ENCODE measurements at regions not wholly inside any gene's neighbourhood (a gene's known extent, or its start where the extent isn't known, plus 50 kb on each side); places are given as distances from the start of the nearest gene placed in this dataset.

DNA sequence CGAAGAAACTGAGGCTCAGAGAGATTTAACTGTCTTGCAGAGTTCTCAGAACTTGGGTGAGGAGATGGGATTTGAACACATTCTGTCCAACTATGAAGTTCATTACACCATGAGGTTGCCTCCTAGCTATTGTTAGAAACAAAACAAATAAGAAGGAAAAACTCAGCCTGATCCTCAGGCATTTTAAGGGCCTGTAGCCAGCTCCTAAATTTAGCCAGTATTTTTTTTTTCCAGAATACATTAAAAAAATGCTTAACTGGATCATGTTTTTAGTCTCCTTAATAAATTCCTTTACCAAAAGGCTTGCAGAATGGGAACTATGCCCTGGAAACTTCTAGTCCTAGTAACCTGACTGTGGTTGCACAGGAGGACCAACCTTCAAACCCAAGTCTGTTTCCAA, 212.0 kb downstream of the CSNK2A3 start:
- DNase-seq = no peak

DNA sequence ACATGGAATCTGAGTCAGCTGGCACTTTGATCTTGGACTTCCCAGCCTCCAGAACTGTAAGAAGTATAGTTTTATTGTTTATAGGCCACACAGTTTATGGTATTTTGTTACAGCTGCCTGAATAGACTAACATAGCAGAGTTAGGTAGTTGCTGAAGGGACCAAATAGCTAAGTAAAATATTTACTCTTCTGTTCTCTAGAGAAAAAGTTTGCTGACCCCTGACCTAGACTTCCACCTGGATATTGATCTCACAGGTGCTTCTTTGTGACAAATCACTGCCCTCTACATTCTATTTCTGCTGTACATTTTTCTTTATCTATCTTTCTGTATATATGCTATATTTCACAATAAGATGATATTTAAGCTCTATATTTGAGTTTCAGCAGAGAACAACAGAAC, 212.5 kb downstream of the CSNK2A3 start:
- no peak for DNase-seq

DNA sequence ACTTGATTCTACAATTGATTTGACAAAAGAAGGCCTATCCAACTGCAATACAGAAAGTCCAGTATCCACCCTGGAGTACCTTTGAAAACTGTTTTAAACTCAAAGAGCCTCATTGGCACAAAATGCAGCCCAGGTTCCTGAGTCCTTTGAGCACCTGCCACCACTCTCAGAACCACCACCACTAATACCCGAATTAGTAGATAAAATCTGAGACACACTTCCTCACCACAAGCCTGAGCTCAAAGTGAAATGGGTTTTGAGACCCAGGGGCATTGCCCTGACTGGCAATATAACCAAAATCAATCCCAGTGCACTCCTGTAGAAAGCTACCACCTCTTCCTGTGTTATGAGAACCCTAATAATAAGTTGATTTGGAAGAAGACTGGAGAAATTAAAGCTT, 215.7 kb downstream of the CSNK2A3 start:
- no peak for DNase-seq

DNA sequence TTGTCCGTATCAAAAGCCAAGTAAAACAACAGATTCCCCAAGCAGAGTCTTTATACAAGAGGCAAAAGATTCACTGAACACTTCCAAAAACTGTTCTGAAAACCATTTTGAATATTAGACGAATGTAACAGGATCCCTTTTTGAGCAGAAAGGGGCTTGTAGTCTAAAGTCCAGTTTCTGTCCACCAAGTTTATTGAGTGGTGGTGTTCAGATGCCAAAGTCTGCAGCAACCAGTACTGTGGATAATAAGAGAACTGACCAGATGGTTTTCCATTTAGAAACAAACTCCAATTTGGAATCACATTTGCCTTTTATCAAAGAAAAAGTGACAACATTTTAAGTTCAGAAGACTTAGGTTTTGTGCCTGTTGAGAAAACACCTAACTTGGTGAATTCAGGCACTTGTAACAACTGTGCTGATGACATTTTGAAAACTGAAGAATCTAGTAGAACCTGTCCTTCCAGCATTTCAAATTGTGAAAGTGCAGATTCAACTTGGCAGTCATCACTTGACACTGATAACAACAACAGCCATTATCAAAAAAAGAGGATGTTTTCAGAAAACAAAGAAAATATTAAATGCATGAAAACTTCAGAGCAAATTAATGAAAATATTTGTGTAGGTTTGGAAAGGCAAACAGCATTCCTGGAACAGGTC, 217.1 kb downstream of the CSNK2A3 start:
- DNase-seq = no peak

DNA sequence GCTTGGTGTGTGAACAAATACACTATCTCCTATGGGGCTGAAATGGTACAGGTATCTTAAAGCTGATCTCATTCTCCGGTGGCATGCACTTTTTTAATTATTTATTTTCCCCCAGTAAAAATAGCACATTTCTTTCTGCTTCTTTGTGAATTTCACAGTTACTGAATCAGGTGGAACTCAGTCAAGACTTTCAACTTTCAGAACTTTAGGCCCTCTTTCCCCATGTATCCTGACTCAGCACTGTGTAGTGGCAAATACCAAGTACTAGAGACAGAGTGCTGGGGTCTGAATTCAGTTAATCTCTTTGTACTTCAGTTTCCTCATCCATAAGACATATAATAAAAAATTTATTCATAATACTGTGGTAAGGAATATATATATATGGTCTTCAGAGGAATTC, 223.9 kb downstream of the CSNK2A3 start:
- DNase-seq = no peak

DNA sequence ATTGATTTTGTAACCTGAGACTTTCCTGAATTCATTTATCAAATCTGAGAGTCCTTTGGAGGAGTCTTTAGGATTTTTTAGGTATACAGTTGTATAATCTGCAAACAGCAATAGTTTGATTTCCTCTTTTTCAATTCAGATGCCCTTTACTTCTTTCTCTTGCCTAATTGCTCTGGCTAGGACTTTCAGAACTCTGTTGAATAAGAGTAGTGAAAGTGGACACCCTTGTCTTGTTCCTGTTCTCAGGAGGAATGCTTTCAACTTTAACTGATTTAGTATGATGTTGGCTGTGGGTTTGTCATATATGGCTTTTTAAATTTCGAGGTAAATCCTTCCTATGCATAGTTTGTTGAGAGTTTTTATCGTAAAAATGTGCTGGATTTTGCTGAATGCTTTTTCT, 227.4 kb downstream of the CSNK2A3 start:
- DNase-seq = no peak

DNA sequence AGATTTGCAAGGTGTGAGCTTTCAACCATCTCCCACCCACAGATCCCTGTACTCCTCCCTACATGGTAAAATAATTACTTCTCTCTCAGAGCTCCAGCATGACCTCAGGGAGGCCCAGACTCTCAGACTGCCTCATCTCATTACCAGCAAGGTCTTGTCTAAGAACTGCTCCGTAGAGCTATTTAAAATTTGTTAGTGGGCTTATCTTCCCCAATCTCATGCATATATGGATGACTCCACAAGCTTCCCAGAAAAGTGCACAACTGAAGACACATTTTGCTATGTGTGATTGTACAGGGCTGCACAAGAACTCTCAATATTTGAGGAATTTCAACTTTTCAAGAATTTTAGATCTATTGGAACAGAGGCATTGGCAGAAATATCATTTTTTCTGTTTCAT, 230.3 kb downstream of the CSNK2A3 start:
- no peak for DNase-seq

DNA sequence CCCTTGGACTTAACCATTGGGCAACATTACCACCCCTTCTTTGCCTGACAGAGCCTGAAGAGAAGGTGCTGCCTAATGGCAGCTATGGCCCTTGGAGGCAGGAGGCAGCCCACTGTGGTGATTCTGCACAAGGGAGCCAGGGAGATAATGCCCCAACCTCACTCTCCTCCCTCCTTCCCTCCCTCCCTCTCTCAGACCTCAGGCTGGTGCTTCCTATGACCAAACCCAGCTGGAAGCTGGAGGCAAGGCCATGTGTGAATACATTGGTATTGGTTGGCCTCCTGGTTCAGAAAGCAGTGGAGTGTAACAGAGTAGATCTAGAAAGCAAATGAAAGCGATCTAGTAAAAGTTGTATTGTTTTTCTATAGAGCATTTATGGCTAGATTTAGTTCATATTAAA, 233.1 kb downstream of the CSNK2A3 start:
- no peak for DNase-seq

DNA sequence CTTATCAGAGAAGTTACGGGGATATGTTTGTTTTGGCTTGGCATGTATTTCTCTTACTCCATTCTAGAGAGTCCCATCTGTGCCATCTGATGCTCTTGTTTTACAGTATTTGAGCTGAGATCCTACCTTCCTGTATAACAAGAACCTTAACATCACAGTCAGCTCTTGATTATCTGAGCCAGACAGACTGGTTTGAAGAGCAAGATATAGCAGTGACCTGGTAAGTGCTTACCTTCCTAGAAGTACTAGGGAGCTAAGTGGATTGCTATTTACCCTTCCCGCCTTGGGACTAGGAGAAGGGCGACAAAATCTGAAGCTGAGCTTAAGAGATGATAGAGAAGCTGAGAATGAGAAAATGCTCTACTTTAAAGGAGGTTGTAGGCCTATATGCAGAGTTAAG, 235.3 kb downstream of the CSNK2A3 start:
- no peak for DNase-seq

DNA sequence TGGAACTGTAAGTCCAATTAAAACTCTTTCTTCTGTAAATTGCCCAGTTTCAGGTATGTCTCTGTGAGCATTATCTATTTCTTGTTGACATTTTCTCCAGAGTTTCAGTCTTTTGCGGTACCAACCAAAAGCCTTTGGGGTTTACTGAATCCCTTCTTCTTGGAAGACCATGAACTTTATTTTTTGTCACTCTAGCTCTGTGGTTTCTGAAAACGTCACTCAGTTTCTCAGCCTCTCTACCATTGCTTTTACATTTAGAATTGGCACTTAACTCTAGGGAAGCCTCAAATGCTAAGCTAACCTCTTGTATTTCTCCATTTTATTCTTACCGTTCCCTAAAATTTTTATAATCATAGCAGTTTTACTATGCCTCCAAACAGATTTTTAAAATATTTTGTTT, 237.6 kb downstream of the CSNK2A3 start:
- no peak for DNase-seq

DNA sequence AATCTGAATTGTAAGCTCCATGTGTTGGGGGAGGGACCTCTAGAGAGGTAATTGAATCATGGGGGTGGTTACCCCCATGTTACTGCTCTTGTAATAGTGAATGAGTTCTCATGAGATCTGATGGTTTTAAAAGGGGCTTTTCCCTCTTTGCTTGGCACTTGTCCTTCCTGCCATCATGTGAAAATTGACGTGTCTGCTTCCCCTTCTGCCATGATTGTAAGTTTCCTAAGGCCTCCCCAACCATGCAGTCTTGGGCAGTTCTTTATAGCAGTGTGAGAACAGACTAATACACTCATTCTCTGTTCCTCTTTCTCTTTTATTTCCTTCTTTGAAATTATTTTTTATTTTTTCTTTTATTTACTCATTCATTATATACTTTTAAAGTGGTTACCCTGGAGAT, 239.4 kb downstream of the CSNK2A3 start:
- no peak for DNase-seq

DNA sequence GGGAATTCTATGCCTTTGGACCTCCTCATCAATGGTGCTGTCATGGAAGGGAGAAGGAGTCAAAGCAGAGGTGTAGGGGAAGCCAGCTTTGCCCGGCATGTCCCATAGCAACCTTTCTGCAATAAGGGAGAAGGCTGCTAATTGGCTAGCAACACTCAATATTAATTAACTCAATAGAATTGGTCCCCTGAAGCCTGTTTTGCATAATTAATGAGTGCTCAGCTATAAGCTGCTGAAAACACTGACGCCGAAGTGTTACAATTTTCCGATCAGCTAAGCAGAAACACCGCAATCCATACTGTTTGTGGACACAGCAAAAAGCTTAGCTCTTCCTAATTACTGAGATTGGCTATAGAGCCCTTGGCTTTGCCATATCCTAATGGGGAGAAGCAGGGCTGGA, 245.0 kb downstream of the CSNK2A3 start:
- DNase-seq = no peak

DNA sequence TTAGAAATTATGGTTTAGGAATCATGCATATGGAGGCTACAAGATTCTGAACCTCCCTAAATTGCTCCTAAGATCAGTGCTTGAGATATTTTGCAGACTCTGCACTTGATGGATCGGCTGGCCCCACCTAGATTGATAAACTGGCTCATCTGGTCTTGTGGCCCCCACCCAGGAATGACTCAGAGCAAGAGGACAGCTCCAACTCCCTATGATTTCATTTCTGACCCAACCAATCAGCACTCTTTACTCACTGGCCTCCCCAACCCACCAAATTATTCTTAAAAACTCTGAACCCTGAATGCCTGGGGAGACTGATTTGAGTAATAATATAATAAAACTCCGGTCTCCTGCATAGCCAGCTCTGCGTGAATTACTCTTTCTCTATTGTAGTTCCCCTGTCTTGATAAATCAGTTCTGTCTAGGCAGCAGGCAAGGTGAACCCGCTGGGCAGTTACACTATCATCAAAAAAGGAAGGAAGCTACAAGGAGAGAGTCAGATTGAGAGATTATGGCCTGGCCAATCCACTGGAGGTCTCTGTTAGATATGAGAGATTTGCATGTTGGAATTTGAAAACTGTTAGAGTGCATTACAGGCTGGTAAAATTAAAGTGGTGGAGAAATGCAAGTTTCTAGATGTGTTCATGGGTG, 245.8 kb downstream of the CSNK2A3 start:
- DNase-seq = no peak

DNA sequence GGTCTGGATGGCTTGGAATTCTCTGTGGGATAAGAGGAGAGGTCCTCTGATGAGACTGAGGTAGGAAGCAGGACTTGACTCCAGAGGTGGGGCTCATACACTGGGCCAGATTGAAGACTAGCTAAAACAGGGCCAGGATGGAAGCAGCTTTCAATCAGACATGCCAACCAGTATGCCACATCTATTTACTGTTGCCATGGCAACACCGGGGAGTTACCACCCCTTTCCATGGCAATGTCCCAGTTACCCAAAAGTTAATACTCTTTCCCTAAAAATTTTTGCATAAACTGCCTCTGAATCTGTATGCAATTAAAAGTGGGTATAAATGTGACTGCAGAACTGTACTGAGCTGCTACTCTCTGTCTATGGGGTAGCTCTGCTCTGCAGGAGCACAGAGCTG, 247.5 kb upstream of the ZBED5 start:
- no peak for DNase-seq

DNA sequence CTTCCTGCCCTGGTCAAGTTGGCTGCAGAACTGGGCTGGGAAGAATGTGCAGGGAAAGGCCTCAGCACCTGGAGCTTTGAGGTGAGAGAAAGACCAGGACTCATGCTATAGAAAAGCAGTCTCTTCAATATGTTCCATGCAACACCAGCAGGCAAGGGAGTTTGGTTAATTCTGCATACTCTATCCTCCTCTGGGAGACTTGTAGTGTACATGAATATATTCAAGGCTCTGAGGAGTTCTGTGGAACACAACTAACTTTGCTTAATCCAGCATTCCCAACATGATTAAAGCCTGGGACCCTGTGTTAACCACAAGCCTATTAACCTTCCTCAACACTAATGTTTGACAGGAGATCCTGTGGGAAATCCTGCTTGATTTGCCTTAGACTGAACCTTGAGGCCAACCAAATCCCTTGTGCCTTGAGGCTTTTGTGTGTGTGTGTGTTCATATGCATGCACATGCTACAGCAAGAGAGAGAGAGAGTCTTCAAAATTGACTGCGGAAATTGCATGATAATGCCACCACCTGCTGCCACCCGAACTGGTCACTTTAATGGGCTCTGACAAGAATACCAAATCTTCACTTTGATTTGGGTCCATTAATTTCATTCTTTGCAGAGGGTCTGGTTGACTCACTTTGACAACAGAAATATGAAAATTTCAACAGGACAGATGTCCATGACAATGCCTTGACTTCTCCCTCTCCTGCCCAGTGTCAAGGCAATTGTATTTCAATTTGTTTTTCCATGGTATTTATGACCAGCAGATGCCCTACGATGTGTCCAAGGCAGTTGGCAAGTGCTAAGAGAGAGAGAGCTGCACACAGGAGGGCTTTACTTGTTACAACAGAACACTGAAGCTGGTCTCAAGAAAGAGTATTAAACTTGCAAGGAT, 238.2 kb upstream of the ZBED5 start:
- no peak for DNase-seq

DNA sequence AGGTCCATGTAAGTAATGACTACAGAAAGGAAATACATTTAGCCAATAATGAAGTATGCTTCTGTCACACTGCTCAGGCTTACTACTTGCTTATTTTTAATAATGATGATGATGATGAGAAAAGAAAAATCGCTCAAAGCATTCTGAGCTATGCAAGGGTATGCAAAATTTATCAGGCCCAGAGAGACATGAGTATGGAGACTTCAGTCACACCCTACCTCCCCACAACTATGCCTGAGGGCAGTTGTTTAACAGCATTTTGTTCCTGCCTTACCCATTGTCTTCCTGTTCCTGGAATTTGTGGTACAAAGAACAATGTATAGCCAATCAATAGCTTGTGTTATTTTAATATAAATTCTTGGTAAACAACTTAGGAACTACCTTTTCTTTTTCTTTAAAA, 232.6 kb upstream of the ZBED5 start:
- DNase-seq = no peak

DNA sequence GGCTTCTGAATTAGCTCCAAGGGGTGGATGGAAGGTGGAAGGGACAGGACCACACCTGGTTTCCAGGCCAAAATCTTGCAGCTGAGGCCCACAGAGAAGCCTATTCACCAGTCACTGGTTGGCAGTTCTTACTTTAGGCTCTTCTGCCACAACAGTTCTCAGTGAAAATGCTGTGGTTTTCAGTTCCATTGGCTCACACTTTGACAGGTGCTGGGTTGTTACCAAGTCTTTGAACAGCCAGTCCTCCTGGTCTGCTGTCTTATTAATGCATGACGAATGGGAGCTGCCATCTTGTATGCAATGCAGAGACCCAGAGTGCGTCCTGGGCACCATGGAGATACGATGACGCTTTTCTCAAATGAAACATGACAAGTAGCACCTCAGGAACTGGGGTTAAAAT, 232.0 kb upstream of the ZBED5 start:
- no peak for DNase-seq

DNA sequence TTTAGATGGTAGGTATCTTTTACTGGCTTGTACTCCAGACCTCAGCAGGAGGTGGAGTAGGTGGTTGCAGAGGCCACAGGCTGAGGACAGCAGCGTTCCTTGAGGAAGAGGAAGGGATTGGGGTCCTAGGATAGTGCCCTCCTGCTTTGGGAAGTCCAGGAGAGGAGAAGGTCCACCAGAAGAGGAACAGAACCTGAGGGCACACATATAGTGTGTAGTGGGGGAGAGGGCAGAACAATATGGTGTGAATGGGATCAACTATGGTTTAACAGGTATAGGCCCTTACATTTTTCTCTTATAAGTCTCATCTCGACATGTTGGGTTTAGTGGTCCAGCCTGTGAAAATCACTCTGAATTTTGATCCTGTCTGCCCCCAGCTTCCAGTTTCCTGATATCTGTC, 229.1 kb upstream of the ZBED5 start:
- no peak for DNase-seq

DNA sequence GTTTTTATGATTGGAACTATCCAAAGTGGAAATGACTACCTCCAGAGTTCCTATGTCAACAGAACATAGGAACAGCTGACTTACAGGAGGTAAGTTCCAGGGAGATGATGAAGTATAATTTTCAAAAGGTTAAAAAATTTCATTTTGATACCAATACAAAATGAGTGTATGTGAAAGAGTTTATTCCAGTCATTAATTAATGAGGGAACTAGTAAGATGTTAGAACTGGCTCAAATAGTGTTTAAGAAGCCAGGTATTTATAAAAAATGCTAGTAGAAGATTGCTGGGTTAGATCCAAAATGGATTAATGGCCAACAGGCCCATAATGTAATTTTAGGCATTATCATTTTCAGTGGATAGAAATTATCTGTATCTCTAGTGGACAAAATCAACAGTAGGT, 227.7 kb upstream of the ZBED5 start:
- no peak for DNase-seq

DNA sequence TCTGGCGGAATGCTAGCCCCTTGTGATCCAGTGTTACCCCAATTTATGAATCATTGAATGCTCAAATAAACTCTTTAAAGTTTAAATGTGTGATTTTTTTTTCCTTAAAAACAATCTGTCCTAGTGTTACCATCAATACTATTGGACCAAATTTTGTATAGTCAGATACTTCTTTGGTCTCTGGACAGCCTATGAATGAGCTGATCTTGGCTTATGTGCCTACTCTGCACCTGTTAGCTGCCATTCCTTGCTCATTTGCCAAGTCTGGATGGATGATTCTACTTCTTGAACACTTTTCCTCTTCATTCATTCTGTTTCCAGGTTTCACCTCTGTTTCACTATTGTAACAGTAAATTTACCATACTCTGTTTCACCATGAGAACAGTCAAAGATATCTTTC, 226.5 kb upstream of the ZBED5 start:
- DNase-seq = no peak

DNA sequence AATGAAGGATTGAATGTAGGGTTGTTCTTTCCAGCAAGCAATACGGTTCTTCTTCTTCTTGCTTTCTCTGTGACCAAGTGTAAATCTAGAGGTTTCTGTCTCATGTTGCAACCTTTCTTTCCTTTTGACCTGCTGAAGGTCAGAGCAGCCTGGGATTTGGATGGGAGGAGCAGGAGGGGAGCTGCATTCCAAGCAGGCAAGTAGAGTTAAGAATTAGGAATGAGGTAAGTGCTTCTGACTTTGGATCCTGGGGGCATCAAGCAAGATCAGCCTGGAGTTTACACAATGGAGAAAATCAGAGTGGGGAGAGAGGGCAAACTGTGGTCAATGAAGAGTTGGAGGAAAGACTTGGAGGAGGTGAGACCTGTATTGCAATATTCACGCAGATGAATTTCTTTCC, 225.6 kb upstream of the ZBED5 start:
- no peak for DNase-seq

DNA sequence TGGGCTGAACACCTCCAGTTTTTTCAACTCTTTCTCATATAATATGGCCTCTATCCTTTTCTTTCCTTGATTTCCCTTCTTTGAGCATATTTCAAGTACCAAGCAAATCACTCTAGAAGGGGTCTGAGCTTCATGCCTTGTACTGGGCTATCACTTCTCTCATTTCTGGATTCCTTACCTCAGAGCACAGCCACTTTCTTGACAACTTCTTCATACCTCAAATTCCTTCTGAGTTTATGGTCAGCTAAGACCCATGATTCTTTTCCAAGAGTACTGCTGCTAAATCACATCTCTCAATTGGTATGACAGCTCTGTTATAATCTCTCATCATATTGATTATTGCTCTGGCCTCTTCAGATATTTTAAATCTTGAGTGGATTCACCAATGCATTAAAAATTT, 224.8 kb upstream of the ZBED5 start:
- DNase-seq = no peak

DNA sequence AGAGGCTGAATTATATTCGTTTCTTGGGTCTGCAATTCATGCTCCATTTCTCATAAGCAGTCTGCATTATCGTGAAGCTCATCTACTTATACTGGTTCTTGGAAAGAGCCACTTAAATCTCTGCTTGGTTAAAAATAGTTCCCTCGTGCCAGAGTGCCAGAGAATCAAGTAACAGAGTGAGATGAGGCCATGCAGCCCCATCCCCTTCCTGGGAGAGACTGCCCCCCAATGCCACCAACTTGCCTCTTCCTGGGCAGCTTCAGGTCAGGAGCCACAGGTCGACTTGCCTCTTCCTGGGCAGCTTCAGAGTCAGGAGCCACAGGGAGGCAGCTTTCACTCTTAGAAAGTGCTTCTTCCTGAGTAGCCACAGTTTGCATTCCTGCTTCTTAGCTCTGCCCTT, 223.9 kb upstream of the ZBED5 start:
- DNase-seq = no peak

Measured in anterior cingulate cortex (tissue), 58 donors.